DMS 273 treated with DMSO at 0.1 percent for 48 hours (cell line): ENCODE measurements at regions not wholly inside any gene's neighbourhood (a gene's known extent, or its start where the extent isn't known, plus 50 kb on each side); places are given as distances from the start of the nearest gene placed in this dataset.
"Not testable (repeated sequence)": the region's sequence is repeated elsewhere in the genome, so short reads cannot be mapped to it uniquely, and the experiment has no call there.

Source experiments
- DNase-seq: peaks from one replicate; lab custom pipeline; 2025; lab: John Stamatoyannopoulos, UW

GRCh38 chr12:28023156-28023887 is 50.8 kb upstream of the PTHLH start:
- DNase-seq, result no peak

- no peak for DNase-seq
Observed at GRCh38 chr12:28024231-28024995, 51.9 kb upstream of the PTHLH start.

GRCh38 chr12:28025821-28026505 is 53.4 kb upstream of the PTHLH start:
- peak; percentile 66 for DNase-seq

- no peak for DNase-seq
Observed at GRCh38 chr12:28026701-28027100, 54.2 kb upstream of the PTHLH start.

GRCh38 chr12:28027328-28027727 is 54.8 kb upstream of the PTHLH start:
- DNase-seq, result peak; percentile 59

- DNase-seq, result no peak
Observed at GRCh38 chr12:28027947-28028724, 55.6 kb upstream of the PTHLH start.

GRCh38 chr12:28032811-28033537 is 60.4 kb upstream of the PTHLH start:
- no peak for DNase-seq

- no peak for DNase-seq
Observed at GRCh38 chr12:28033538-28033915, 61.0 kb upstream of the PTHLH start.

- no peak for DNase-seq
Observed at GRCh38 chr12:28034271-28034670, 61.7 kb upstream of the PTHLH start.

- no peak for DNase-seq
Observed at GRCh38 chr12:28035500-28035899, 63.0 kb upstream of the PTHLH start.

GRCh38 chr12:28036940-28037339 is 64.4 kb upstream of the PTHLH start:
- DNase-seq, result no peak

GRCh38 chr12:28040246-28040645 is 67.7 kb upstream of the PTHLH start:
- peak; percentile 78 for DNase-seq

- DNase-seq, result not testable (repeated sequence)
Observed at GRCh38 chr12:28046600-28046999, 74.1 kb upstream of the PTHLH start.

GRCh38 chr12:28050606-28051005 is 78.1 kb upstream of the PTHLH start:
- DNase-seq, result no peak

- peak; percentile 15 for DNase-seq
Observed at GRCh38 chr12:28051516-28052354, 79.2 kb upstream of the PTHLH start.

GRCh38 chr12:28053564-28053963 is 81.0 kb upstream of the PTHLH start:
- DNase-seq, result no peak

GRCh38 chr12:28054583-28054982 is 82.0 kb upstream of the PTHLH start:
- DNase-seq, result no peak

- no peak for DNase-seq
Observed at GRCh38 chr12:28057856-28058615, 85.5 kb upstream of the PTHLH start.

GRCh38 chr12:28059220-28059619 is 86.7 kb upstream of the PTHLH start:
- no peak for DNase-seq

GRCh38 chr12:28059668-28060067 is 87.1 kb upstream of the PTHLH start:
- no peak for DNase-seq
